Activated CD4-positive, CD25-positive, alpha-beta regulatory T cell treated with anti-CD3 and anti-CD28 coated beads, Interleukin-2, amount 50 U/mL, for 72 hours (primary cell): ENCODE measurements at regions not wholly inside any gene's neighbourhood (a gene's known extent, or its start where the extent isn't known, plus 50 kb on each side); places are given as distances from the start of the nearest gene placed in this dataset.

Source experiments
- DNase-seq: peaks from one replicate; pipeline ENCODE4 v3.0.0; 2021

- DNase-seq: no peak
Observed at GRCh38 chr22:48240148-48240934, 1477.9 kb downstream of the TBC1D22A start.

GRCh38 chr22:48239461-48240147 is 1477.2 kb downstream of the TBC1D22A start:
- DNase-seq: no peak

GRCh38 chr22:48238966-48239365 is 1476.5 kb downstream of the TBC1D22A start:
- no peak for DNase-seq

GRCh38 chr22:48238284-48238915 is 1476.0 kb downstream of the TBC1D22A start:
- DNase-seq: no peak

- DNase-seq: no peak
Observed at GRCh38 chr22:48237466-48238283, 1475.2 kb downstream of the TBC1D22A start.

- DNase-seq: no peak
Observed at GRCh38 chr22:48236261-48236660, 1473.8 kb downstream of the TBC1D22A start.

- DNase-seq: no peak
Observed at GRCh38 chr22:48235744-48236143, 1473.3 kb downstream of the TBC1D22A start.

GRCh38 chr22:48234011-48234410 is 1471.6 kb downstream of the TBC1D22A start:
- DNase-seq: no peak

- DNase-seq: no peak
Observed at GRCh38 chr22:48233586-48233985, 1471.1 kb downstream of the TBC1D22A start.

GRCh38 chr22:48228468-48228867 is 1466.0 kb downstream of the TBC1D22A start:
- no peak for DNase-seq

GRCh38 chr22:48227341-48228018 is 1465.0 kb downstream of the TBC1D22A start:
- no peak for DNase-seq

GRCh38 chr22:48226026-48227013 is 1463.9 kb downstream of the TBC1D22A start:
- DNase-seq: no peak

GRCh38 chr22:48224332-48224731 is 1461.9 kb downstream of the TBC1D22A start:
- no peak for DNase-seq

- no peak for DNase-seq
Observed at GRCh38 chr22:48223488-48224190, 1461.2 kb downstream of the TBC1D22A start.

GRCh38 chr22:48222742-48223487 is 1460.5 kb downstream of the TBC1D22A start:
- DNase-seq: no peak

- DNase-seq: no peak
Observed at GRCh38 chr22:48218889-48219420, 1456.5 kb downstream of the TBC1D22A start.

- DNase-seq: no peak
Observed at GRCh38 chr22:48217596-48217995, 1455.1 kb downstream of the TBC1D22A start.

GRCh38 chr22:48212727-48213126 is 1450.3 kb downstream of the TBC1D22A start:
- DNase-seq: no peak

- DNase-seq: no peak
Observed at GRCh38 chr22:48210812-48211211, 1448.4 kb downstream of the TBC1D22A start.
